OCI-LY3 (cell line): ENCODE measurements at regions not wholly inside any gene's neighbourhood (a gene's known extent, or its start where the extent isn't known, plus 50 kb on each side); places are given as distances from the start of the nearest gene placed in this dataset.

Source experiments
- H2AFZ ChIP-seq: fragments of 200-600, 300-600 bp; shearing (Covaris generic); 2 replicates; pipeline ENCODE4 v1.6.0; 2014; ENCODE audit warnings: antibody characterized with exemption, low read depth, low read length
- H3K27ac ChIP-seq: fragments of 200-600, 300-600 bp; sonication (generic); 2 replicates; pipeline ENCODE4 v1.5.1; 2014; ENCODE audit warnings: mild to moderate bottlenecking, low read length, moderate library complexity, mixed read lengths
- H3K27me3 ChIP-seq: fragments of 200-600, 300-600 bp; sonication (generic); 2 replicates; pipeline ENCODE4 v1.6.1; 2014; ENCODE audit warnings: low read depth, low read length, mixed read lengths
- H3K36me3 ChIP-seq: fragments of 200-600, 300-600 bp; sonication (generic); replicated peaks from 2 replicates; pipeline ENCODE3; 2014; ENCODE audit warnings: low read depth, low read length, mixed read lengths
- H3K4me1 ChIP-seq: fragments of 300-600, 200-600 bp; sonication (generic); 2 replicates; pipeline ENCODE4 v1.6.1; 2014; ENCODE audit warnings: low read length, mixed read lengths
- H3K4me2 ChIP-seq: fragments of 200-600, 300-600 bp; sonication (generic); 2 replicates; pipeline ENCODE4 v1.6.1; 2014; ENCODE audit warnings: low read length, mixed read lengths
- H3K4me3 ChIP-seq: fragments of 300-600, 200-600 bp; sonication (generic); 2 replicates; pipeline ENCODE4 v1.5.1; 2014; ENCODE audit warnings: antibody characterized with exemption, mild to moderate bottlenecking, low read length, moderate library complexity
- H3K79me2 ChIP-seq: fragments of 300-600, 200-600 bp; shearing (Covaris generic); 2 replicates; pipeline ENCODE4 v1.6.1; 2014; ENCODE audit warnings: mild to moderate bottlenecking, low read length, mixed read lengths
- H3K9ac ChIP-seq: fragments of 300-600, 200-600 bp; shearing (Covaris generic); 2 replicates; pipeline ENCODE4 v1.6.0; 2014; ENCODE audit warnings: mild to moderate bottlenecking, low read length, moderate library complexity
- H3K9me3 ChIP-seq: fragments of 200-600, 300-600 bp; shearing (Covaris generic); 2 replicates; pipeline ENCODE4 v1.6.1; 2014; ENCODE audit warnings: low read length, mixed read lengths; ENCODE audit not compliant: insufficient read depth
- H4K20me1 ChIP-seq: fragments of 200-600, 300-600 bp; sonication (generic); 2 replicates; pipeline ENCODE4 v1.6.1; 2016; ENCODE audit warnings: low read length, mixed read lengths; ENCODE audit not compliant: insufficient read depth
- EZH2phosphoT487 ChIP-seq: fragments of 200-600 bp; shearing (Covaris generic); IDR thresholded peaks from 2 replicates; pipeline ENCODE4 v1.6.1; 2018; ENCODE audit warnings: antibody characterized with exemption, mixed run types, low read depth
- TF ChIP-seq, protein P1 (sequence below): fragments of 200-600, 300-600 bp; sonication (generic); IDR thresholded peaks from 2 replicates; pipeline ENCODE4 v1.5.1; 2014; ENCODE audit warnings: antibody characterized with exemption, low read length, low read depth

DNA sequence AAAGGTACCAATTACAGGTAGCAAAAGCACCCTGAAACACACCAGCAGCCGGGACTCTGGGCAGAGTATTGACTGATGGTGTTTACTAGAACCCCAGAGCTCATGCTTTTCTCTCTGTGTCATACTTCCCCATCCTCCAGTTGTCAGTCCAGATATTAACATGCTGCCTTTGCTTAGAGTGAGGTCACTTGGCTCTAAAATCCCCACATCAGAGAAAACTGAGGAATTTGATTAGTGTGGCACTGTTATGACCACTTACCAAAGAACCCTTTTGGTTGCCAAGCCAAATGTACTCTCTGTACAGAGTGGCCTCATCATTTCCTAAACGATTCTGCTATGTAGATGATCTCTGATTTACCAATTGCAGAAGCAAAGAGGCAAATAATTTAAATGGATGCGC, 80.4 kb downstream of the ABCC12 start:
- Histone ChIP-seq H3K79me2 (no peaks in the 10 kb centered on the region), H2AFZ (no peak overlapping the region), H3K4me2 (no peak overlapping the region), H4K20me1 (no peaks in the 10 kb centered on the region), H3K4me3 (no peak overlapping the region), H3K36me3 (no peaks in the 10 kb centered on the region), H3K9ac (no peak overlapping the region), H3K9me3 (no peaks in the 10 kb centered on the region), H3K4me1 (no peaks in the 10 kb centered on the region), H3K27ac (no peak overlapping the region), H3K27me3 (peaks cover 33% of the 10 kb centered on the region)
- no peak for TF ChIP-seq EZH2phosphoT487
- TF ChIP-seq, protein P1, sequence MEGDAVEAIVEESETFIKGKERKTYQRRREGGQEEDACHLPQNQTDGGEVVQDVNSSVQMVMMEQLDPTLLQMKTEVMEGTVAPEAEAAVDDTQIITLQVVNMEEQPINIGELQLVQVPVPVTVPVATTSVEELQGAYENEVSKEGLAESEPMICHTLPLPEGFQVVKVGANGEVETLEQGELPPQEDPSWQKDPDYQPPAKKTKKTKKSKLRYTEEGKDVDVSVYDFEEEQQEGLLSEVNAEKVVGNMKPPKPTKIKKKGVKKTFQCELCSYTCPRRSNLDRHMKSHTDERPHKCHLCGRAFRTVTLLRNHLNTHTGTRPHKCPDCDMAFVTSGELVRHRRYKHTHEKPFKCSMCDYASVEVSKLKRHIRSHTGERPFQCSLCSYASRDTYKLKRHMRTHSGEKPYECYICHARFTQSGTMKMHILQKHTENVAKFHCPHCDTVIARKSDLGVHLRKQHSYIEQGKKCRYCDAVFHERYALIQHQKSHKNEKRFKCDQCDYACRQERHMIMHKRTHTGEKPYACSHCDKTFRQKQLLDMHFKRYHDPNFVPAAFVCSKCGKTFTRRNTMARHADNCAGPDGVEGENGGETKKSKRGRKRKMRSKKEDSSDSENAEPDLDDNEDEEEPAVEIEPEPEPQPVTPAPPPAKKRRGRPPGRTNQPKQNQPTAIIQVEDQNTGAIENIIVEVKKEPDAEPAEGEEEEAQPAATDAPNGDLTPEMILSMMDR, result no peak

DNA sequence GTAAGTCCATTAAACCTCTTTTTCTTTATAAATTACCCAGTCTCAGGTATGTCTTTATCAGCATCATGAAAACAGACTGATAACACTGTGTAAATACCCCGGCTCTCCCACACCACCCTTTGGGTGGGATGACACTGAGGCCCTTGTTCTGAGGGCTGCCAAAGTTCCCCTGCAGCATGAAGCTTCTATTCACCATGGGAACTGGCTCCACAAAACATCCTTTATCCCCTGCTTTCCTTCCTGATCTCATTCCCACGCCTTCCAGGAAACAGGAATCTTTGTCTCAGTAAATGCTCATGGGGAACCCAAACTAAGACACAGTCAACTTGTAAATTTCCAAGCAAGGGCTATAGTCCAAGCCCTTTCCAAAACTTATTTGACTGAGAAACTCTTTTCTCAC, 88.4 kb downstream of the ABCC12 start:
- H4K20me1 ChIP-seq, result no peaks in the 10 kb centered on the region
- TF ChIP-seq, protein P1, result no peak
- TF ChIP-seq EZH2phosphoT487, result no peak

DNA sequence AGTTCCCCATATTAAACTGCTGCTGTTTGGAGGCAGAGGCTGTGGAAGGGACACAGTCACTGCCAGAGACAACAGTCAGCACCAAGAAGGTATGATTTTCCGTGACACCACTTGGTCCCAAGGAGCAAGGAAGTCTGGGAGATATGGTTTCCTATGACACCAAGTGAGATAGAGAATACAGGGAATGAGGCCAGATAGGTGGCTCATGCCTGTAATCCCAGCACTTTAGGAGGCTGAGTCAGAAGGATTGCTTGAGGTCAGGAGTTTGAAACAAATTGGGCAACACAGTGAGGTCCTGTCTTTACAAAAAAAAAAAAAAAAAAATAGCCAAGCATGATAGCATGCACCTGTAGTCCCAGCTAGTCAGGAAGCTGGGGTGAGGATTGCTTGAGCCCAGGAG, 90.8 kb downstream of the ABCC12 start:
- TF ChIP-seq, protein P1, result no peak
- TF ChIP-seq EZH2phosphoT487, result no peak

More for the DNA sequence above, 88.4 kb downstream of the ABCC12 start:
- H3K79me2 ChIP-seq, result no peaks in the 10 kb centered on the region
- H3K4me3 ChIP-seq, result no peak overlapping the region
- no peak overlapping the region for H3K9ac ChIP-seq
- peaks cover 21% of the 10 kb centered on the region for H3K27me3 ChIP-seq
- H3K9me3 ChIP-seq, result no peaks in the 10 kb centered on the region
- no peak overlapping the region for H3K4me2 ChIP-seq
- H3K4me1 ChIP-seq, result no peaks in the 10 kb centered on the region
- no peak overlapping the region for H2AFZ ChIP-seq
- no peak overlapping the region for H3K27ac ChIP-seq
- H3K36me3 ChIP-seq, result no peaks in the 10 kb centered on the region

DNA sequence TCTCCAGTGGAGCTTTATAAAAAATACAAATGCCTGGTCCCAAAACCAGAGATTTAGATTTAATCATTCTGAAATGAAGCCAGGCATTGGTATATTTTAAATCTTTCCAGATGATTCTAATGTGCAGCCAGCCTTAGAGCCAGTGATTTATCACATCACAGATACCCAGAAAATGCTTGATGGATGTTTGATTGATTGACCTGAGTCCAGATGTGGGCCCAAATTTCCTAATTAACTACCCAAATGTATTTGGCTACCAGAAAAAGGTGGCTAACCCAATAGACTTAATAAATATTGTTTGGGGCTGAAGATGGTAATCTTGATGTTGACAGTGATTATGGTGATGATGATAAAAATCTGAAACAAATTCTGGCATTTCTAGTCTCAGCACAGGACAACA, 93.1 kb downstream of the ABCC12 start:
- H3K36me3 ChIP-seq, result no peaks in the 10 kb centered on the region
- peaks cover 17% of the 10 kb centered on the region; the same call in 1 of the 2 replicates for H3K27me3 ChIP-seq
- no peak overlapping the region for H3K27ac ChIP-seq
- no peaks in the 10 kb centered on the region for H3K79me2 ChIP-seq
- no peak overlapping the region for H3K4me2 ChIP-seq
- H3K4me3 ChIP-seq, result no peak overlapping the region
- no peak overlapping the region for H2AFZ ChIP-seq
- H3K9me3 ChIP-seq, result no peaks in the 10 kb centered on the region
- H4K20me1 ChIP-seq, result no peaks in the 10 kb centered on the region
- H3K4me1 ChIP-seq, result no peaks in the 10 kb centered on the region
- H3K9ac ChIP-seq, result no peak overlapping the region
- no peak for TF ChIP-seq EZH2phosphoT487
- TF ChIP-seq, protein P1, result no peak

More for the DNA sequence above, 90.8 kb downstream of the ABCC12 start:
- Histone ChIP-seq H3K4me2 (no peak overlapping the region), H2AFZ (no peak overlapping the region), H3K27ac (no peak overlapping the region), H3K79me2 (no peaks in the 10 kb centered on the region), H3K9me3 (no peaks in the 10 kb centered on the region), H3K4me3 (no peak overlapping the region), H3K27me3 (peaks cover 18% of the 10 kb centered on the region; the same call in 1 of the 2 replicates), H3K9ac (no peak overlapping the region), H4K20me1 (no peaks in the 10 kb centered on the region), H3K4me1 (no peaks in the 10 kb centered on the region), H3K36me3 (no peaks in the 10 kb centered on the region)
